Panc1 (cell line): ENCODE measurements at regions not wholly inside any gene's neighbourhood (a gene's known extent, or its start where the extent isn't known, plus 50 kb on each side); places are given as distances from the start of the nearest gene placed in this dataset.

ENCODE experiments used
- CTCF ChIP-seq: fragments of 450-650 bp; IDR thresholded peaks from 2 replicates; pipeline ENCODE4 v1.5.1; 2017; ENCODE audit warnings: mild to moderate bottlenecking
- SIN3A ChIP-seq: IDR thresholded peaks from 2 replicates; pipeline ENCODE4 v1.6.1; 2012; ENCODE audit warnings: low read depth, mild to moderate bottlenecking, low read length, moderate library complexity, borderline replicate concordance; ENCODE audit not compliant: insufficient read depth
- TF ChIP-seq, protein P1 (sequence below), 2 experiments: IDR thresholded peaks; 2 replicates each; pipeline ENCODE4 v1.6.1; 2011 to 2012; ENCODE audit warnings: low read depth in 2 of 2, control low read depth in 1 of 2, low read length in 1 of 2, mild to moderate bottlenecking in 1 of 2, moderate library complexity in 1 of 2; ENCODE audit not compliant: insufficient read depth in 1 of 2

GRCh38 chr5:34500236-34500847 is 155.8 kb upstream of the RAI14 start:
- TF ChIP-seq CTCF (no peak), SIN3A (no peak)
- TF ChIP-seq, protein P1, sequence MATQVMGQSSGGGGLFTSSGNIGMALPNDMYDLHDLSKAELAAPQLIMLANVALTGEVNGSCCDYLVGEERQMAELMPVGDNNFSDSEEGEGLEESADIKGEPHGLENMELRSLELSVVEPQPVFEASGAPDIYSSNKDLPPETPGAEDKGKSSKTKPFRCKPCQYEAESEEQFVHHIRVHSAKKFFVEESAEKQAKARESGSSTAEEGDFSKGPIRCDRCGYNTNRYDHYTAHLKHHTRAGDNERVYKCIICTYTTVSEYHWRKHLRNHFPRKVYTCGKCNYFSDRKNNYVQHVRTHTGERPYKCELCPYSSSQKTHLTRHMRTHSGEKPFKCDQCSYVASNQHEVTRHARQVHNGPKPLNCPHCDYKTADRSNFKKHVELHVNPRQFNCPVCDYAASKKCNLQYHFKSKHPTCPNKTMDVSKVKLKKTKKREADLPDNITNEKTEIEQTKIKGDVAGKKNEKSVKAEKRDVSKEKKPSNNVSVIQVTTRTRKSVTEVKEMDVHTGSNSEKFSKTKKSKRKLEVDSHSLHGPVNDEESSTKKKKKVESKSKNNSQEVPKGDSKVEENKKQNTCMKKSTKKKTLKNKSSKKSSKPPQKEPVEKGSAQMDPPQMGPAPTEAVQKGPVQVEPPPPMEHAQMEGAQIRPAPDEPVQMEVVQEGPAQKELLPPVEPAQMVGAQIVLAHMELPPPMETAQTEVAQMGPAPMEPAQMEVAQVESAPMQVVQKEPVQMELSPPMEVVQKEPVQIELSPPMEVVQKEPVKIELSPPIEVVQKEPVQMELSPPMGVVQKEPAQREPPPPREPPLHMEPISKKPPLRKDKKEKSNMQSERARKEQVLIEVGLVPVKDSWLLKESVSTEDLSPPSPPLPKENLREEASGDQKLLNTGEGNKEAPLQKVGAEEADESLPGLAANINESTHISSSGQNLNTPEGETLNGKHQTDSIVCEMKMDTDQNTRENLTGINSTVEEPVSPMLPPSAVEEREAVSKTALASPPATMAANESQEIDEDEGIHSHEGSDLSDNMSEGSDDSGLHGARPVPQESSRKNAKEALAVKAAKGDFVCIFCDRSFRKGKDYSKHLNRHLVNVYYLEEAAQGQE (IDR thresholded peaks at IDR 0.05; ENCODE audit: insufficient read depth in 1 of 2, low read depth in 2 of 2, low read length in 1 of 2), result no peak
